NCI-H510A (cell line): ENCODE measurements at regions not wholly inside any gene's neighbourhood (a gene's known extent, or its start where the extent isn't known, plus 50 kb on each side); places are given as distances from the start of the nearest gene placed in this dataset.

Experiments used
- DNase-seq: peaks from one replicate; lab custom pipeline; 2025; lab: John Stamatoyannopoulos, UW

DNA sequence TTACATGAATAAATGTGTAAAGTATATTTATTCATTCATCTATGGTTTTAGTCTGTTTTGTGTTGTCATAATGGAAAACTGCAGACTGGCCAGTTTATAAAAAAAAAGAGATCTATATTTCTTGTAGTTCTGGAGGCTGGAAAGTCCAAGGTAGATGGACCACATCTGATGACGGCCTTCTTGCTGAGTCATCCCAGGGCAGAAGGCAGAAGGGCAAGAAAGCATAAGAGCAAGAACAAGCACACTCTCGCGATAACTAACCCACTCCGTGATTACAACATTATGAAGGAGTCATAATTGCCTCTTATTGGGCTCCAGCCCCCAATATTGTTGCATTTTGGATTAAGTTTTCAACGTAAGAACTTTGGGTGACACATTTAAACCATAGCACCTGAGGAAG is 180.4 kb upstream of the DAB2 start:
- DNase-seq, result no peak

DNA sequence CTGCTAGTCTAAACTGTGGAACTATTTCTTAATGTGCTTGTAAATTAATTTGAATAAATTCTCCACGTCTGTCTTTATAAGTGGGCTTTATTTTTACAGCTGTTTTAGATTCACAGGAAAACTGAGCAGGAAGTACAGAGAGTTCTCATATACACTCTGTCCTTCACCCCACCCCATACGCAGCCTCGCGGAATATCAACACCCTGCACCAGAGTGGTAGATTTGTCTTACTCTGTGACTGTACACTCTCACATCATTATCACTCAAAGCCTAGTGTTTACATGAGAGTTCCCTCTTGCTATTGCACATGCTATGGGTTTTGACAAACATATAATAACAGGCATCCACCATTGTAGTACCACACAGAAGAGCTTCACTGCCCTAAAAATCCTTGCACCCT is 179.7 kb upstream of the DAB2 start:
- no peak for DNase-seq

DNA sequence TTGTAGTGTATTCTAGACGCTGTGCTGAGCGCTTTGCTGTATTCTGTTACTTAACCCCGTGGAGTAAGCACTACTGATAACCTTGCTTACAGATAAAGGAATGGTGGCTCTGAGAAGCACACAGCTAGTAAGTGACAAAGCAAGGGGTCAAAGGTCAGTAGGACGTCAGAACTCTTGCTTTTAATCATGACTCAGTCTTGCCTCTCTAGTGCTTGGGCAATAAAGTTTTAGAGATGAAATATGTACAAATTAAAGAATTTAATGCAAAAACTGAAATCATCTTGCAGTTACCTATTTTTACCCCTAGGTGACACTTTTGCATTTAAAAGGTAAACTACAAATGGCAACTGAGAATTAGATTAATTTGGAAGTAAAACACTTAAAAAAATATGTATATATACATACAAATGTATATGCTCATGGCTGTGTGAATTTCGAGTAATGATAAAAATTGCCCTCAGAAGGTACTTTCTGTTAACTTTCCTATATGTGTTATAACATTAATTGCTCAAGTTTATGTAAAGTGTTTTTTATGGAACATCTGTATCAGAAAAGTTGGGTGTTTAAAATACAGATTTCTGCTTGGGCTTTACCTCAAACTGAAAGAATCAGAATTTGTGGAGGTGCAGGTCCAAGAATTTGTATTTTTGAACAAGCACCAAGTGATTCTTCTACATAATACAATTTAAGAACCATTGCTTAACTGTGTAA is 175.1 kb upstream of the DAB2 start:
- no peak for DNase-seq

DNA sequence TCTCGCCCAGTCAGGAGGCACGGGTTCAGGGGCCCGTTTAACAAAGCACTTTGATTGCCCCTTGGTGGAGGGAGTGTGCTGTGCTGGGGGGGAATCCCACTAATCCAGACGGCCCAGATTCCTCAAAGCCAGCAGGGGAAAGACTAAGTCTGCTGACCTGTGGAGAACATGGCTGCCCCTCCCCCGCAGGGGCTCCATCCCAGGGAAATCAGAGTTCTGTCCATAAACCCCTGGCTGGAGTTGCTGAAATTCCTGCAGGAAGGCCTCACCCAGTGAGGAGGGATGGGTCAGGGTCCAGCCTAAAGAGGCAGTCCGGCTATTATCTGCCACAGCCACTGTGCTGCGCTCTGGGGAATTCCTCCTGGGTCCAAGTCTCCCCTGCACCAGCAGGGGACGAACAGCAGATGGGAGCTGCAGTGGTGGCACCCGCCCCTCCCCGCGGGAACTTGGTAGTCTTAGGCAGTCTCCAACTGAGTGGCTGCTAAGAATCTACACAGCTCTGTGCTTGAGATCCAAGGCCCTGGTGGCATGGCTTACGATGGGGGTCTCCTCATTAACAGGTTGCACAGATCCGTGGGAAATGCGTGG is 174.0 kb upstream of the DAB2 start:
- DNase-seq, result no peak

DNA sequence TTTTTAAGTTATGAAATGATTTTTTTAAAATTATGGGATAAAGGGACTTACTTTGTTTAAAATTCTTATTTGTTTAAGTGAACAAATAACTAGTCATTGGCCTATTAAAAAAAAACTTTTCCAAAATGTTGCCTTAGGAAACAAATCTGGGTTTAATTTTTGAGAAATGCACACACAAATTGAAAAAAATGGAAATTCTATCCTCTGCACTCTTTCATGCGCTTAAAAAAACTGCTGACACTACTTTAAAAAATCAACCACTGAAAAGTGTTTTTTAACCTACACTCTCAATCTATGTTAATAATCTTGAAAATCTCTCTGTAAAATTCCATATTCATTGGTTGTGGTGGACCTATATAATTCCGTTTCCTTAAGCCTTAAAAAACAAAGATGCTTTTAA is 163.4 kb upstream of the DAB2 start:
- no peak for DNase-seq

DNA sequence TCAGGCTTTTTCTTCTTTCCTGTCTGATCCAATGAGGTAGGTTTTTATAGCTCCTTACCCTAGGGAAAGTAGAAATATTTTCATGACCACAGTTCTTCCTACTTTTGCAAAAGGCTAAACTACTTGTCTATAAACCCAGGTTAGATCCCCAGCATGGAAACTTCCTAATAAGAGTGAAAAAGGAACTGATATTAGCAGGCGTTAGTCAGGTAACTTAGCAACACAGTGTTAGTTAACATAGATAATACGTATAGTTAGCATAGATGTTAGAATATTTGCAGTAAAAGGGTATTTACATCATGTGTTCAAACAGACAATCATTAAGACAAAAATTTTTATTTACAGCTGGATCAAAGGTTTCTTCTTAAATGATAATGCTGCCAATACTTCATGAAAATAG is 162.9 kb upstream of the DAB2 start:
- no peak for DNase-seq

DNA sequence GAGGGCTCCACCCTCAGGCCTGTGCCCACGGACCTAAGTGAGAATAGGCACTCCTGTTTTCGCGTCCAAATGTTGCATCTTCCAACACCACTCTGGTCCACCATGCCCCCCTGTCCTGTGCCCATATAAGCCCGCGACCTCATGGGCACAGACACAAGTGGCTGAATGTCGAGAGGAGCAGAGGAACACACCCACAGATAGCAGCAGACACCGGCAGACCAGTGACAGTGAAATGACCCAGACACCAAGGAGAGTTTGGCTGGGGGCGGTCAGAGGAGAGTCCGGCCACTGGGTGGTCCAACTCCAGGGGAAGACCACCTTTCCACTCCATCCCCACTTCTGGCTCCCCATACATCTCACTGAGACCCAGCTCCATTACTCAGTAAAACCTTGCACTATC is 161.4 kb upstream of the DAB2 start:
- DNase-seq, result no peak

DNA sequence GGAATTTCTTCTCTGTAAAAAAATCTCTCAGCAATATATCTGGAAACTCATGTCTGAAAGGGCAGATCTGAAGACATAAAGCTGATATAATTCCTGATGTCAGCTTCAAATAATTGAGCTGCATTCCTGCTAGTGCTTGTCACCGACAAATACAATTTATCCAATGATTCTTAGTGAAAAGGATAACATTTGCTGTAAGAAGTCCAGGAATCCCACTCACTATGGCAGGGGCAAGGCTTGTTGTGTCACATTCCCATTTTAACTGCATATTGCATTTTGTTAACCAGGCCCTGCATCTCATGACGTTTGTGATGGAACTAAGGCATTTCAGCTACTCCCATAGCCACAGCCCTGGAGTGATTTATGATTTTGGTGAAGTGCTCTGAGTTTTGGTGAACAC is 160.1 kb upstream of the DAB2 start:
- DNase-seq, result no peak

DNA sequence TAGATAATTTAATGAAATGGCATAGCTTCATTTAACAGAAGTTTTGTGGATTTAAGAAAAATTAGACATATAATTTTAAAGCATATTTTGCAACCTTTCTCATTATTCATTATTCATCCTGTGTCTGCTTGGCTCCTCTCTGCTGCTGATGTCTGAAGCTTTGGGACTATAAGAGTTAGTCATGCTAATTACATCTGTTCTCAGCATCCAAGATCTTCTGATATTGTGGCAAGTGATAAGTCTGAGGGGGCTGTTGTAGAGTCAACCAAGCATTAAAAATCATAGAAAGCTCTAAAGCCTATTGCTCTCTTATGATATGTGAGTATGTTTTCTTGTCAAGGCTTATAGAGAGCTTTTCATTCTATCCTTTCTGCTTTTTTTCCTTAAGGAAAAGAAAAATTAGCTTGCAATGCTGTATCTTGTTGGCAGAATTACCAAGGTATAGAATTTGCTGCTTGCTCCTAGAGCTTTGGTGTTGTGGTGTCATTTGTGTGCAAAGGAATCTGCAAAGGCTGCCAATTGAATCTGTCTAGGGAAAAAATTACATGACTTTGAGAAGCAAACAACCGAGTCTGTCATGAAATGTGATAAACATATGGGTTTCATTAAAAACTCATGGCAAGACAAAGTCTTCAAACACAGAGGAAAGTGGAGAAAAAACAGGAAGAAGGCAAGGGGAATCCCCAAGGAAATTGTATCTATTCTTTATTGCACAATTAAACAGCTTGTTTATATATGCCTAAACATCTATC is 156.1 kb upstream of the DAB2 start:
- no peak for DNase-seq

DNA sequence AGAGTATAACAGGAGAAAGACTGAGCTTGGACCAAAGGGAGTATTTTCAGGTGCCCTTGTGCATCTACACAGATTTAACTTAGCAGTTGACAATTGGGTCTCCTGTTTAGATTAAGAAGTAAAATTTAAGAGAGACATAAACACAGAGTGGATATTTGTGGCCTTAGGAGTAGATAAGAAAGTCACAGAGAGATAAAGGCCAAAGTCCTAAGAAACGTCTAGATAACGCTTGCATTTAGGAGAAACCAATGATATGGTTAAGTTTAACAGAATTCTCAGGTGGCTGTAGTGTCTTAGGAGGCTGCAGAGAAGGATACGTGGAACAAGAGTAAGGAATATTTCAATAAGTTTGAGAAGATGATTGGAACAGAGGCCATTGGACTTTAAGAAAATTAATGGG is 155.0 kb upstream of the DAB2 start:
- DNase-seq, result no peak

DNA sequence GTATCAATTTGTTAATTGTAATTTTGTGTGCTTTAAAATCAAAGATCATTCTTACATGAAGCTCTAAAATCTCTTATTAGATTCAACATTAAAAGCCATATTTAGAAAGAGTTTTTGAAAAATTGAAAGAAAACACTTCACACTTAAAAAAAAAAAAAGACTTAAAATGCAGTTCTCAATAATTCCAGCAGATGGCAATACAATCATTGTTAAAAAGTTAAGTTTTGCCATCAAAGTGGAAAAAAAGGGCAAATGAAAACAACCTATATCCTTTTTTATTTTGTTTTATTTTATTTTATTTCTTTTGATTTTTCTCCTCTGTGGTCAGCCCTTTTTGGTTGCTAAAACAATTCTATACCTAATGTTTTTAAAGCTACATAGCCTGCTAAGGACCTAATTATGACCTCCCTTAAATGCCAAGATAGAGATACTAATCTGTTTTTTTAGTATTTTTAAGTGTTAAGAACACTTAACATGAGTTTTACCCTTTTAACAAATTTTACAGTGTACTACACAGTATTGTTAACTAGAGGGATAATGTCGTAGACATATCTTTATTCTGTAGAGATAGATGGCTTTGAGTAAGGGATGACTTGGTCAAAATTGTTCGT is 154.2 kb upstream of the DAB2 start:
- DNase-seq, result no peak

DNA sequence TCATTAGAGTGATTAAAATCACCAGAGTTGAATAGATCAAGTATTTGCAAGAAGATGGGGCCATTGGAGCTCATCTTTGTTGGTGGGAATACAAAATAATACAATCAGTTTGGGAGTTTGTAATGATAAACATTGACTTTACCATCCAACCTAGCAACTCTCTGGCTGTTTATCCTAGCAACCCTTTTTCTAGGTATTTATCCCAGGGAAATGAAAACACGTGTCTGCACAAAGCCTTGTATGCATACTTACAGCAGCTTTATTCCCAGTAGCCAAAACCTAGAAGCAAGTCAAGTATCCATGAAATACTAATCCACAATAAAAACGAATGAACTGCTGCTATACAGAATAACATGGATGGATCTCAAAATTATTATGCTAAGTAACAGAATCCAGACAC is 152.7 kb upstream of the DAB2 start:
- no peak for DNase-seq

DNA sequence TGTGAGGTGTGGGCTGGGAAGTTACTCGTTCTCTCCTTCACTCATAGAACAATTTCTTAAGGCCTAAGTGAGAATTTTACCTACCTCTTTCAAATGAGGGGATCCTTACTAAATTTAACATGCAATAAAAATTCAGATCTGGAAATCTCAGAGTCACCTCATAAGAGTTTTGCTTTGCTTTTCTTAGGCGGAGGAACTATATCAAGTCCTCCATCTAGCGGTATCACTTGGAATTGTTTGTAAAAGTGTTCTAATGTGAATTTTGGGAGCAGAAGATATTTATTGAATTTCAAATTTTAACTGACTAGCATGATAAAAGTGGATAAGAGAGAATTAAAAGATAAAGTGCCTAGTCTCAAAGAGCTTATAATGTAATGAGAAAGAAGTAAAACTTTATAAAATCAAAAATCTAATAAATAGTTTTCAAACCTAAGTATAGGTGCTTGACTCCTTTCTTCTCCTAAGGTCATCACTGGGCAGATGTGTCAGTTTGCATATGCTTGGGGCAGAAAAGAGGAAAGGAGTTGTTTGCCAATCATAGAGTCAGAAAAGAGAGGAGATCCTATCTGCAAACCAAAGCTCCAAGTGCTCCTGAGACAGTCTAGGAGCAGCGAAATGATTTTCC is 145.7 kb upstream of the DAB2 start:
- no peak for DNase-seq

DNA sequence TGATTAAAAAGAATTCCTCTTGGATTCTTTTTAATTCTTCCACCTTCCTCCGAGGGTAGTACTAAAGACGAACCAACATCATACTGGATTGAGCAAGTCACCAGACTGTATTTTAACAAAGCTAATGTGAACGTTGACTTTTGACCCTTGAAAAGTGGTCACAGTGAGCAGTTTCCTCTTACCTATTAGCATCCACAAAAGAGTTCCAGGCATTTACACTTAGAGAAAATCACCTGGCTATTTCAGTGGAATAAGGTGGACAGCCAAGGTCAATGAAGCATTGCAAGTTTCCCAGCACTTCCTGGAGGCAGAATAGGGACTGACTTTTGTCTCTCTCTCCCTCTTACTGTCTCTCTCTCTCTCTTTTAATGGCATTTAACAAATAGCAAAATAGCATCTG is 145.1 kb upstream of the DAB2 start:
- DNase-seq, result no peak

DNA sequence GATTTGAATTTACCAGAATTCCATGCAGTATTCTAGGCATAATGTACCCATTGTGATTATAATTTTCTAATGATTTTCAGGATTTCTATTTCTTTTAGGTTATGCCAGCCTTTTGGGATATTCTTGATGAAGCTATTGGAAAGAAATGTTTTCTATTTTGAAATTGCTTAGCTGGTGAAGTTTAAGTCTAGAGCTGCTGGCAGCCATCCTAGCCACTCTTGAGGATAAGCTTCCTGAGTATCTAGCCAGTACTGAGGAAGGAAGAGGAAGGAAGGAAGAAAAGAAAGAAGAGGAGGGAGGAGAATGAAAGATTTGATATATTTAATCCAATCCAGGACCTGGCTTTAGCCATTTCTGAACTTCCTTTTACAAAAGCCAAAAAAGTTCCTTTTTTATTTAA is 142.1 kb upstream of the DAB2 start:
- DNase-seq, result no peak

DNA sequence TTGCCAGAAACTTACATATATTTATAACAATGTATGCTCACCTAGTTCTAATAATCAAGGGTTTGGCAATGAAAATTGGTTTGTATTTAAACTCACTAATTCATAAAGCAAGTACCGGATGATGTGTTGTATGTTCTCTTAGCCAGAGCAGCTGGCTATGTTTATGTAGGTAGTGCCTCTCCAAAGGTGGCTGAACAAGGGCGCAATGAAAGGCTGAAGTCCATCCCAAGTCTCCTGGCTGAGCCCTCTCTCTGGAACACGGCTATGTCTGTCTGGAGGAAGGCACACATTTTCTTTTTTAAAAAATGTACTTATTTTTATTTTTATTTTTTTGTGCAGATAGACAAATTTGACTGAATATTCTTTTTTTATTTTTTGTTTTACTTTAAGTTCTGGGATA is 141.2 kb upstream of the DAB2 start:
- DNase-seq, result no peak

DNA sequence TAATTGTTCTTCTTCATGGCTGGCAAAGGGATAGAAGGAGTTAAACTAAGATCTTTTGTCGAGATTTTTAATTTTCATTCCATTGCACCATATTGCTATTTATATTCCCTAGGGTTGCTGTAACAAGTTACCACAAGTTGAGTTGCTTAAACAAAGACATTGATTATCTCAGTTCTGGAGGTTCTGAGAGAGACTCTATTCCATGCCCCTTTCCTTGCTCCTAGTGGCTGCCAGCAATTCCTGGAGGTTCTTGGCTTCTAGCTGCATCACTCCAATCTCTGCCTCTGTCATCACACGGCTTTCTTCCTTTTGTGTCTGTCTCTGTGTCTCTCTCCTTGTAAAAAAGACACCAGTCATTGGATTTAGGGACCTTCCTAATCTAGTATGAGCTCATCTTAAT is 136.6 kb upstream of the DAB2 start:
- DNase-seq, result no peak

DNA sequence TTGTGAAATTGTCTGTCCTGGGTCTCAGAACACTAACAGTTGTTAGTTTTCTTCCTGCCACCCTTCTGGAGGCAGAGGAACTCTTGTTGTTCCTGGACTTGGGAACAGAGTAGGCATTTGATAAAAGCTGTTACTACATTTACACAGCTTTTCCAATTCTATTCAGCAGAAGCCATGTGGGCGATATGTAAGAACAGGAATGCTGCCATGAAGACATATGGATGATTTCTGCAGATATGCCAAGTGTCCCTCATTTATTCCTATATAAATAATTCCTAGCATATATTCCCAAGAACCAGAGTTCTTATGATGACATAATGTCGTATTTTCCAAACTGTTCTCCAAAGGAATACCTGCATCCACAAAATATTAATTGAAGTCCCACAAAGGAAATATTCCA is 135.9 kb upstream of the DAB2 start:
- no peak for DNase-seq

DNA sequence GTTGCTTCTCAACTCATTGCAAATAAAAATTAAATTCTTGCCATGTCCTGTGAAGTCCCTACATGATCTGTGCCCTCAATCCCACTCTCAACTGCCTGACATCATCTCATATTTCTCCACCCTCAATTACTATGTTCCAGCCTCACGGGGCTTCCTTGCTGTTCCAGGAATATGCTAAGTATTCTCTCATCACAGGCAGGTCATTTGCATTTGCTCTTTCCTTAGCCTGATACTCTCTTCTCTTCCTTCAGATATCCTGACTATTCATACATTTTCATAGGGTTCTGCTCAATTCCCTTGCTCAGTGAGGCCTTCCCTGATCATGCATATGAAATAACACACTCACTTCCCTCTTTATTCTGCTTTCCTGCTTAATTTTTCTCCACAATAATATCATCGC is 135.1 kb upstream of the DAB2 start:
- no peak for DNase-seq

DNA sequence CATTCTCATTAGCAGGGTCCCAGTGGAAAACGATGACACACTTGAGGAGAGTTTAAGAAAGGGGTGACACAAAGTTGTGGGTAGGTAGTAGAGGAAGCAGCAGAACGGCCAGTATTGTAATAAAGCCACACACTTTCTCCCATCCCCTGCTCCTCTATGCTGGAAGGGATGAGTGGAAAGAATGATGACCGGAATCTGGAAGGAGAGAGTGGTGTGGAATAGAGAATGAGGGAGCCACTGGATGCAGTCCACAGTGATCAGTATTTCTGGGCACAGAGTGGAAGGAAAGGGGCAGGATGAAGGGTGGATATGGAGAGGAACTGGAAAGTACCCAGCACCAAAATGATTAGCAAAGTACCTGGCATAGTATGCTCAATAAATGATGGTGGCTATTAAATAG is 133.8 kb upstream of the DAB2 start:
- DNase-seq, result no peak

DNA sequence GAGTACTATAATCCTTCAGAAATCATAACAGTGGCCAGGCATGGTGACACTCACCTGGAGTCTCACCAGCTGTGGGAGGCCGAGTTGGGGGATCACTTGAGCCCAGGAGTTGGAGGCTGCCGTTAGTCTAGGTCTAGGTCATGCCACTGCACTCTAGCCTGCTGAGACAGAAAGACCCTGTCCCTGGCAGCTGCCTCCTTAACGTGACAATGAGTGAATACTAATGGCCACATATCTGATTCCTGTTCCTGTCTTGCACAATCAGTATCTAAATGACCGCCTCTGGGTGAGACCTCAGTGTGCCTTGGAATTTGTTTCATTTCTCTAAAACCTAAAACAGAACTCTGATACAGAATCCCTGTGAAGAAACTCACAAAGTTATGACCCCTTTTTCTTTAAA is 131.0 kb upstream of the DAB2 start:
- DNase-seq, result no peak

DNA sequence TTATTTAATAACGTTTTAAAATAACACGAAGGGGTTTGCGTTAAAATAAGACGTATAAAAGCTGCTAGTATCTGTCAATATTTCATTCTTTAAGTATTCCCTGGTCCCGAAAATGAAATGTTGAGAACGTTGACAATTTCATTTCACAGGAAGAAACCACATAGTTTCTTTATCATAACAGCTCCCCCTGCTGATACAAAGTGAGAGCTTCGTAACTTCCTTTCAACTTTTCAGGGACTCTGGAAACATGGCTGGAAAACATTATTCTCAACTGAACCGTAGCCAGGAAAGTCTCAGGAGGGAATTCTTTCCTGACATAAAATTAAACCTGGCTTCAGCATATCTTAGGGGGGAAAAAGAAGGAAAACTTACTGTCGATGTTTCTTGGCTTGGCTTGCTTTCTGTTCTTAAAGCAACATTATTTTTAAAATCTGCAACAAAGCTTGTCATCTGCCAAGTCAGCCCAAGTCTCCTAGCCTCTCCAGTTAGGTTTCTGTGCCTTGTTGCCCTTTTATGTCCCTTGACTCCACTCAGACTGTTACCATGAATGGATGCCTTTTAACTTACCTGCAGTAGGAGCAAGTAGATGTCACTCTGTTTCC is 122.9 kb upstream of the DAB2 start:
- no peak for DNase-seq
